H9 (cell line): ENCODE measurements at regions not wholly inside any gene's neighbourhood (a gene's known extent, or its start where the extent isn't known, plus 50 kb on each side); places are given as distances from the start of the nearest gene placed in this dataset.

ENCODE experiments used
- DNase-seq: peaks from one replicate; pipeline ENCODE4 v3.0.0-alpha.2; 2017
- H2AFZ ChIP-seq: one replicate; pipeline ENCODE4 v1.6.1; 2013; ENCODE audit warnings: mild to moderate bottlenecking, low read length, control low read depth, moderate library complexity
- H2AK5ac ChIP-seq: 2 replicates; pipeline ENCODE4 v1.6.1; 2013; ENCODE audit warnings: low read length, control low read depth, mixed read lengths; ENCODE audit not compliant: insufficient read length
- H2BK120ac ChIP-seq: one replicate; pipeline ENCODE4 v1.6.1; 2013; ENCODE audit warnings: low read depth, mild to moderate bottlenecking, low read length, control low read depth, inconsistent platforms; ENCODE audit not compliant: poor library complexity, severe bottlenecking
- H2BK12ac ChIP-seq: 2 replicates; pipeline ENCODE4 v1.6.1; 2013; ENCODE audit warnings: low read length, control low read depth, mixed read lengths, low read depth; ENCODE audit not compliant: insufficient read length
- H2BK15ac ChIP-seq: 2 replicates; pipeline ENCODE4 v1.6.1; 2013; ENCODE audit warnings: low read depth, low read length, control low read depth
- H2BK20ac ChIP-seq: one replicate; pipeline ENCODE4 v1.6.1; 2013; ENCODE audit warnings: low read depth, mild to moderate bottlenecking, low read length, control low read depth, inconsistent platforms; ENCODE audit not compliant: poor library complexity, severe bottlenecking
- H2BK5ac ChIP-seq: 2 replicates; pipeline ENCODE4 v1.6.1; 2013; ENCODE audit warnings: low read length, control low read depth, mixed read lengths; ENCODE audit not compliant: insufficient read length
- H3K14ac ChIP-seq: 2 replicates; pipeline ENCODE4 v1.6.1; 2013; ENCODE audit warnings: low read length, control low read depth; ENCODE audit not compliant: insufficient read depth
- H3K18ac ChIP-seq: 2 replicates; pipeline ENCODE4 v1.6.1; 2013; ENCODE audit warnings: low read depth, mild to moderate bottlenecking, mixed read lengths, low read length, control low read depth; ENCODE audit not compliant: insufficient read length
- H3K23ac ChIP-seq: 2 replicates; pipeline ENCODE4 v1.6.1; 2013; ENCODE audit warnings: low read length, control low read depth, mixed read lengths, low read depth; ENCODE audit not compliant: insufficient read length
- H3K23me2 ChIP-seq: 2 replicates; pipeline ENCODE4 v1.6.1; 2013; ENCODE audit warnings: low read depth, mild to moderate bottlenecking, mixed read lengths, low read length, control low read depth; ENCODE audit not compliant: insufficient read length, poor library complexity, severe bottlenecking
- H3K27ac ChIP-seq: 2 replicates; pipeline ENCODE4 v1.5.1; 2013; ENCODE audit warnings: low read length, control low read depth, mixed read lengths, low read depth; ENCODE audit not compliant: insufficient read length
- H3K27me3 ChIP-seq: 2 replicates; pipeline ENCODE4 v1.6.1; 2013; ENCODE audit warnings: low read length, control low read depth, inconsistent platforms; ENCODE audit not compliant: insufficient read depth
- H3K4ac ChIP-seq: 2 replicates; pipeline ENCODE4 v1.6.1; 2013; ENCODE audit warnings: low read depth, mild to moderate bottlenecking, control low read depth, inconsistent platforms, low read length, moderate library complexity
- H3K4me1 ChIP-seq: 2 replicates; pipeline ENCODE4 v1.6.1; 2013; ENCODE audit warnings: low read length, control low read depth, inconsistent platforms; ENCODE audit not compliant: insufficient read depth
- H3K4me2 ChIP-seq: 2 replicates; pipeline ENCODE4 v1.6.1; 2013; ENCODE audit warnings: low read length, control low read depth, mixed read lengths; ENCODE audit not compliant: insufficient read length, insufficient read depth
- H3K56ac ChIP-seq: 2 replicates; pipeline ENCODE4 v1.6.1; 2013; ENCODE audit warnings: low read depth, mild to moderate bottlenecking, mixed read lengths, low read length, control low read depth; ENCODE audit not compliant: insufficient read length
- H3K79me1 ChIP-seq: 2 replicates; pipeline ENCODE4 v1.6.1; 2013; ENCODE audit warnings: low read depth, mild to moderate bottlenecking, moderate library complexity, low read length, control low read depth, inconsistent platforms; ENCODE audit not compliant: insufficient read depth, poor library complexity, severe bottlenecking
- H3K79me2 ChIP-seq: 2 replicates; pipeline ENCODE4 v1.6.1; 2013; ENCODE audit warnings: low read length, control low read depth, inconsistent platforms; ENCODE audit not compliant: insufficient read depth
- H3K9ac ChIP-seq: 2 replicates; pipeline ENCODE4 v1.6.1; 2013; ENCODE audit warnings: low read length, control low read depth, mixed read lengths; ENCODE audit not compliant: insufficient read length; ENCODE audit errors: extremely low read depth
- H3K9me3 ChIP-seq: one replicate; pipeline ENCODE4 v1.6.1; 2013; ENCODE audit warnings: low read depth, low read length, inconsistent platforms; ENCODE audit not compliant: control insufficient read depth
- H3T11ph ChIP-seq: one replicate; pipeline ENCODE4 v1.6.1; 2013; ENCODE audit warnings: mild to moderate bottlenecking, low read length, control low read depth, inconsistent platforms
- H4K20me1 ChIP-seq: one replicate; pipeline ENCODE4 v1.6.1; 2013; ENCODE audit not compliant: control insufficient read depth, insufficient read length, insufficient read depth
- H4K5ac ChIP-seq: 2 replicates; pipeline ENCODE4 v1.6.1; 2013; ENCODE audit warnings: low read depth, mild to moderate bottlenecking, mixed read lengths, low read length, control low read depth; ENCODE audit not compliant: insufficient read length
- H4K8ac ChIP-seq: replicated peaks from 2 replicates; pipeline ENCODE4 v1.6.1; 2013; ENCODE audit warnings: low read length, control low read depth, mixed read lengths, low read depth; ENCODE audit not compliant: insufficient read length
- H4K91ac ChIP-seq: 2 replicates; pipeline ENCODE4 v1.6.1; 2013; ENCODE audit warnings: low read depth, mild to moderate bottlenecking, moderate library complexity, mixed read lengths, low read length, control low read depth; ENCODE audit not compliant: insufficient read length
- H3K27ac Mint-ChIP-seq, 3 experiments: 2 replicates in 2 of 3; 3 replicates in 1 of 3; pipeline ENCODE4 v1.8.0; 2020 to 2021; ENCODE audit warnings: mixed read lengths in 3 of 3, mild to moderate bottlenecking in 1 of 3, moderate library complexity in 1 of 3
- H3K27me3 Mint-ChIP-seq: 2 replicates; pipeline ENCODE4 v1.8.0; 2021; ENCODE audit warnings: low read depth, mild to moderate bottlenecking, moderate library complexity, mixed read lengths
- H3K36me3 Mint-ChIP-seq, 3 experiments: 2 replicates in 2 of 3; 3 replicates in 1 of 3; pipeline ENCODE4 v1.8.0; 2020 to 2021; ENCODE audit warnings: low read depth in 3 of 3, mixed read lengths in 3 of 3; ENCODE audit not compliant: insufficient read depth in 1 of 3
- H3K4me1 Mint-ChIP-seq, 2 experiments: 2 replicates each; pipeline ENCODE4 v1.8.0; 2020; ENCODE audit warnings: mixed read lengths in 2 of 2
- H3K4me3 Mint-ChIP-seq, 2 experiments: 2 replicates in 1 of 2; 3 replicates in 1 of 2; pipeline ENCODE4 v1.8.0; 2020 to 2021; ENCODE audit warnings: mild to moderate bottlenecking in 2 of 2, mixed read lengths in 2 of 2, moderate library complexity in 1 of 2
- H3K9me3 Mint-ChIP-seq, 2 experiments: 2 replicates in 1 of 2; 3 replicates in 1 of 2; pipeline ENCODE4 v1.8.0; 2020; ENCODE audit warnings: mild to moderate bottlenecking in 2 of 2, mixed read lengths in 2 of 2, moderate library complexity in 1 of 2
- TF ChIP-seq, protein P1 (sequence below): fragments of 200-600 bp; sonication (generic); conservative IDR thresholded peaks from 3 replicates; pipeline ENCODE4 v1.8.0; 2021; ENCODE audit warnings: antibody characterized with exemption, mild to moderate bottlenecking

GRCh38 chr5:98663521-98663920 lies 109.9 kb upstream of the RGMB start:
- Histone ChIP-seq H2BK120ac (no peak overlapping the region), H3K27me3 (no peaks in the 10 kb centered on the region), H3K14ac (no peak overlapping the region), H2AFZ (no peak overlapping the region), H2AK5ac (no peak overlapping the region), H3K9me3 (no peaks in the 10 kb centered on the region), H3K4ac (no peak overlapping the region), H4K8ac (no peak overlapping the region), H2BK20ac (no peak overlapping the region), H2BK12ac (no peak overlapping the region), H4K5ac (no peak overlapping the region), H4K91ac (no peak overlapping the region), H3K23ac (no peak overlapping the region), H3T11ph (no peak overlapping the region), H3K4me1 (no peaks in the 10 kb centered on the region; the same call in 1 of the 2 replicates), H2BK5ac (no peak overlapping the region), H3K4me2 (no peak overlapping the region), H3K23me2 (no peaks in the 10 kb centered on the region), H3K27ac (no peak overlapping the region), H2BK15ac (no peak overlapping the region), H3K79me2 (no peaks in the 10 kb centered on the region), H3K9ac (no peak overlapping the region), H4K20me1 (no peaks in the 10 kb centered on the region), H3K56ac (no peak overlapping the region), H3K18ac (no peak overlapping the region), H3K79me1 (no peaks in the 10 kb centered on the region)
- Mint-ChIP-seq H3K27me3 (peaks cover 3% of the 10 kb centered on the region; the same call in 1 of the 2 replicates), H3K4me1 (peaks cover 15% of the 10 kb centered on the region in 2 experiments), H3K27ac (no peak overlapping the region), H3K9me3 (peaks cover 3 to 14% of the 10 kb centered on the region in 2 experiments; a peak in 2 of 5 replicates), H3K4me3 (no peak overlapping the region), H3K36me3 (peaks cover 0 to 8% (median 7%) of the 10 kb centered on the region in 3 experiments; a peak in 5 of 7 replicates)
- DNase-seq, result no peak
- TF ChIP-seq, protein P1, sequence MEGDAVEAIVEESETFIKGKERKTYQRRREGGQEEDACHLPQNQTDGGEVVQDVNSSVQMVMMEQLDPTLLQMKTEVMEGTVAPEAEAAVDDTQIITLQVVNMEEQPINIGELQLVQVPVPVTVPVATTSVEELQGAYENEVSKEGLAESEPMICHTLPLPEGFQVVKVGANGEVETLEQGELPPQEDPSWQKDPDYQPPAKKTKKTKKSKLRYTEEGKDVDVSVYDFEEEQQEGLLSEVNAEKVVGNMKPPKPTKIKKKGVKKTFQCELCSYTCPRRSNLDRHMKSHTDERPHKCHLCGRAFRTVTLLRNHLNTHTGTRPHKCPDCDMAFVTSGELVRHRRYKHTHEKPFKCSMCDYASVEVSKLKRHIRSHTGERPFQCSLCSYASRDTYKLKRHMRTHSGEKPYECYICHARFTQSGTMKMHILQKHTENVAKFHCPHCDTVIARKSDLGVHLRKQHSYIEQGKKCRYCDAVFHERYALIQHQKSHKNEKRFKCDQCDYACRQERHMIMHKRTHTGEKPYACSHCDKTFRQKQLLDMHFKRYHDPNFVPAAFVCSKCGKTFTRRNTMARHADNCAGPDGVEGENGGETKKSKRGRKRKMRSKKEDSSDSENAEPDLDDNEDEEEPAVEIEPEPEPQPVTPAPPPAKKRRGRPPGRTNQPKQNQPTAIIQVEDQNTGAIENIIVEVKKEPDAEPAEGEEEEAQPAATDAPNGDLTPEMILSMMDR, result no peak
